Thyroid gland (tissue), 4 donors: ENCODE measurements at regions not wholly inside any gene's neighbourhood (a gene's known extent, or its start where the extent isn't known, plus 50 kb on each side); places are given as distances from the start of the nearest gene placed in this dataset.
"Not testable (repeated sequence)": the region's sequence is repeated elsewhere in the genome, so short reads cannot be mapped to it uniquely, and the experiment has no call there.

ENCODE experiments used
- POLR2A ChIP-seq, 2 donors: fragments of 450-650 bp; IDR thresholded peaks; one replicate each; pipeline ENCODE4 v1.6.1; 2017; ENCODE audit warnings: antibody characterized with exemption in 2 of 2, mild to moderate bottlenecking in 2 of 2, moderate library complexity in 1 of 2
- TF ChIP-seq, protein P1 (sequence below), 6 experiments: fragments of 200-600 bp in 3 of 6; fragments of 450-650 bp in 3 of 6; sonication (generic) in 3 of 6; IDR thresholded peaks; one replicate each; pipeline ENCODE4 v1.5.1; 2016 to 2019; ENCODE audit warnings: antibody characterized with exemption in 6 of 6, mild to moderate bottlenecking in 2 of 6, inconsistent platforms in 1 of 6, moderate library complexity in 1 of 6

GRCh38 chr4:56134834-56135233 is 186.1 kb downstream of the CEP135 start:
- TF ChIP-seq, protein P1, sequence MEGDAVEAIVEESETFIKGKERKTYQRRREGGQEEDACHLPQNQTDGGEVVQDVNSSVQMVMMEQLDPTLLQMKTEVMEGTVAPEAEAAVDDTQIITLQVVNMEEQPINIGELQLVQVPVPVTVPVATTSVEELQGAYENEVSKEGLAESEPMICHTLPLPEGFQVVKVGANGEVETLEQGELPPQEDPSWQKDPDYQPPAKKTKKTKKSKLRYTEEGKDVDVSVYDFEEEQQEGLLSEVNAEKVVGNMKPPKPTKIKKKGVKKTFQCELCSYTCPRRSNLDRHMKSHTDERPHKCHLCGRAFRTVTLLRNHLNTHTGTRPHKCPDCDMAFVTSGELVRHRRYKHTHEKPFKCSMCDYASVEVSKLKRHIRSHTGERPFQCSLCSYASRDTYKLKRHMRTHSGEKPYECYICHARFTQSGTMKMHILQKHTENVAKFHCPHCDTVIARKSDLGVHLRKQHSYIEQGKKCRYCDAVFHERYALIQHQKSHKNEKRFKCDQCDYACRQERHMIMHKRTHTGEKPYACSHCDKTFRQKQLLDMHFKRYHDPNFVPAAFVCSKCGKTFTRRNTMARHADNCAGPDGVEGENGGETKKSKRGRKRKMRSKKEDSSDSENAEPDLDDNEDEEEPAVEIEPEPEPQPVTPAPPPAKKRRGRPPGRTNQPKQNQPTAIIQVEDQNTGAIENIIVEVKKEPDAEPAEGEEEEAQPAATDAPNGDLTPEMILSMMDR (IDR thresholded peaks at IDR 0.05) = not testable (repeated sequence)
- TF ChIP-seq POLR2A (IDR thresholded peaks at IDR 0.05) = not testable (repeated sequence)
